SK-N-SH (cell line): ENCODE measurements at regions not wholly inside any gene's neighbourhood (a gene's known extent, or its start where the extent isn't known, plus 50 kb on each side); places are given as distances from the start of the nearest gene placed in this dataset.

Experiments
- CTCF ChIA-PET: fragments of 300-600, 350-600 bp; formaldehyde crosslinking; extraction: SDS; loops from one replicate; lab custom pipeline; 2021; lab: Yijun Ruan, JAX
- POLR2A ChIA-PET: fragments of 350-600 bp; sonication (Branson Sonifier 250); formaldehyde crosslinking; extraction: SDS; loops from one replicate; lab custom pipeline; 2020; ENCODE audit warnings: antibody characterized with exemption, inconsistent platforms; lab: Yijun Ruan, JAX
- DNase-seq: peaks from one replicate; pipeline ENCODE4 v3.0.0; 2012
- H2AFZ ChIP-seq: fragments of 200-600 bp; sonication (generic); 2 replicates; pipeline ENCODE4 v1.8.1; 2016; ENCODE audit warnings: antibody characterized with exemption, mild to moderate bottlenecking, low read depth
- H3F3A ChIP-seq: fragments of 200-600 bp; sonication (generic); replicated peaks from 2 replicates; pipeline ENCODE3; 2016; ENCODE audit warnings: antibody characterized with exemption, mild to moderate bottlenecking; ENCODE audit not compliant: insufficient read depth
- H3K27ac ChIP-seq, 2 experiments: fragments of 200-500 bp in 1 of 2; fragments of 200-600 bp in 1 of 2; sonication (Bioruptor generic) in 1 of 2; sonication (generic), shearing (Covaris generic) in 1 of 2; 2 replicates each; pipeline versions ENCODE4 v1.5.1 to v1.6.1; 2014 to 2016; ENCODE audit warnings: low read depth in 2 of 2, inconsistent platforms in 1 of 2, low read length in 1 of 2, mild to moderate bottlenecking in 1 of 2, mixed read lengths in 1 of 2
- H3K27me3 ChIP-seq: fragments of 200-600 bp; sonication (generic), shearing (Covaris generic); 2 replicates; pipeline ENCODE4 v1.6.1; 2016; ENCODE audit warnings: mixed run types; ENCODE audit not compliant: insufficient read depth
- H3K36me3 ChIP-seq, 2 experiments: fragments of 200-500 bp in 1 of 2; fragments of 200-600 bp in 1 of 2; sonication (Bioruptor generic) in 1 of 2; sonication (generic) in 1 of 2; replicated peaks in 1 of 2; 2 replicates each; pipeline versions ENCODE3 to v1.5.1; 2014 to 2016; ENCODE audit warnings: low read length in 1 of 2, mild to moderate bottlenecking in 1 of 2; ENCODE audit not compliant: insufficient read depth in 2 of 2, control insufficient read depth in 1 of 2
- H3K4me1 ChIP-seq, 2 experiments: fragments of 200-500 bp in 1 of 2; fragments of 200-600 bp in 1 of 2; sonication (Bioruptor generic) in 1 of 2; sonication (generic), shearing (Covaris generic) in 1 of 2; 2 replicates each; pipeline versions ENCODE4 v1.5.1 to v1.6.1; 2014 to 2016; ENCODE audit warnings: low read depth in 1 of 2, low read length in 1 of 2, mixed run types in 1 of 2; ENCODE audit not compliant: insufficient read depth in 2 of 2, control insufficient read depth in 1 of 2
- H3K4me2 ChIP-seq: fragments of 200-600 bp; sonication (generic), shearing (Covaris generic); 2 replicates; pipeline ENCODE4 v1.6.1; 2017; ENCODE audit warnings: mixed run types
- H3K4me3 ChIP-seq, 2 experiments: fragments of 200-500 bp in 1 of 2; fragments of 200-600 bp in 1 of 2; sonication (Bioruptor generic) in 1 of 2; sonication (generic), shearing (Covaris generic) in 1 of 2; 2 replicates each; pipeline versions ENCODE4 v1.5.1 to v1.8.1; 2014 to 2016; ENCODE audit warnings: low read depth in 2 of 2, inconsistent platforms in 1 of 2, low read length in 1 of 2, mild to moderate bottlenecking in 1 of 2, mixed read lengths in 1 of 2, moderate library complexity in 1 of 2
- H3K79me2 ChIP-seq: fragments of 200-600 bp; sonication (generic); 2 replicates; pipeline ENCODE4 v1.8.1; 2017; ENCODE audit warnings: mild to moderate bottlenecking; ENCODE audit not compliant: insufficient read depth
- H3K9ac ChIP-seq: fragments of 200-600 bp; sonication (generic); 2 replicates; pipeline ENCODE4 v1.6.1; 2017; ENCODE audit warnings: mixed run types
- H3K9me2 ChIP-seq: fragments of 200-600 bp; sonication (generic); 2 replicates; pipeline ENCODE4 v1.6.1; 2017; ENCODE audit warnings: mixed run types
- H3K9me3 ChIP-seq: fragments of 200-600 bp; sonication (generic); 2 replicates; pipeline ENCODE4 v1.6.1; 2017; ENCODE audit warnings: mixed run types, mild to moderate bottlenecking, moderate library complexity
- H4K20me1 ChIP-seq: fragments of 200-600 bp; sonication (generic); 2 replicates; pipeline ENCODE4 v1.6.1; 2017; ENCODE audit warnings: mild to moderate bottlenecking, mixed run types; ENCODE audit not compliant: insufficient read depth
- CHD2 ChIP-seq: fragments of 150-350 bp; IDR thresholded peaks from 2 replicates; pipeline ENCODE4 v1.6.1; 2018; ENCODE audit warnings: low read length; ENCODE audit not compliant: partially characterized antibody
- EP300 ChIP-seq, 2 experiments: IDR thresholded peaks; 2 replicates each; pipeline versions ENCODE4 v1.4.0 to v1.6.1; 2012; ENCODE audit warnings: borderline replicate concordance in 1 of 2, low read depth in 1 of 2, low read length in 1 of 2
- EZH2phosphoT487 ChIP-seq: fragments of 200-600 bp; sonication (generic); IDR thresholded peaks from 2 replicates; pipeline ENCODE4 v1.6.1; 2017; ENCODE audit warnings: low read depth, mixed run types, mild to moderate bottlenecking, antibody characterized with exemption, moderate library complexity, borderline replicate concordance
- FOXJ3 ChIP-seq: sonication (generic); formaldehyde crosslinking; IDR thresholded peaks from 2 replicates; pipeline ENCODE4 v1.5.1; 2020; ENCODE audit warnings: mild to moderate bottlenecking, missing genetic modification reagents
- JUND ChIP-seq: IDR thresholded peaks from 2 replicates; pipeline ENCODE4 v1.4.0; 2012
- MAX ChIP-seq: IDR thresholded peaks from 2 replicates; pipeline ENCODE4 v1.4.0; 2012; ENCODE audit warnings: low read depth
- MEF2A ChIP-seq: IDR thresholded peaks from 2 replicates; pipeline ENCODE4 v1.4.0; 2012; ENCODE audit warnings: low read depth, borderline replicate concordance
- NFIC ChIP-seq: IDR thresholded peaks from 2 replicates; pipeline ENCODE4 v1.4.0; 2012; ENCODE audit warnings: borderline replicate concordance
- NRF1 ChIP-seq: IDR thresholded peaks from 2 replicates; pipeline ENCODE4 v1.6.1; 2012; ENCODE audit warnings: low read depth, mild to moderate bottlenecking, low read length
- POLR2AphosphoS5 ChIP-seq: IDR thresholded peaks from 2 replicates; pipeline ENCODE4 v1.6.1; 2012; ENCODE audit warnings: low read depth, low read length
- RAD21 ChIP-seq: IDR thresholded peaks from 2 replicates; pipeline ENCODE4 v1.6.1; 2012; ENCODE audit warnings: mild to moderate bottlenecking, low read length
- RCOR1 ChIP-seq: fragments of 150-350 bp; IDR thresholded peaks from 2 replicates; pipeline ENCODE4 v1.6.1; 2017; ENCODE audit warnings: antibody characterized with exemption, low read length
- RXRA ChIP-seq: IDR thresholded peaks from 2 replicates; pipeline ENCODE4 v1.4.0; 2012; ENCODE audit warnings: low read depth, mild to moderate bottlenecking, borderline replicate concordance
- TAF1 ChIP-seq: IDR thresholded peaks from 2 replicates; pipeline ENCODE4 v1.6.1; 2012; ENCODE audit warnings: low read depth, mild to moderate bottlenecking, low read length, moderate library complexity, borderline replicate concordance
- TCF12 ChIP-seq: IDR thresholded peaks from 2 replicates; pipeline ENCODE4 v1.4.0; 2012
- TEAD4 ChIP-seq: IDR thresholded peaks from 2 replicates; pipeline ENCODE4 v1.4.0; 2012; ENCODE audit warnings: mild to moderate bottlenecking, borderline replicate concordance; ENCODE audit not compliant: insufficient read depth
- YY1 ChIP-seq: IDR thresholded peaks from 2 replicates; pipeline ENCODE4 v1.4.0; 2012; ENCODE audit warnings: low read depth, mild to moderate bottlenecking
- ZBTB33 ChIP-seq: IDR thresholded peaks from 2 replicates; pipeline ENCODE4 v1.4.0; 2012; ENCODE audit warnings: low read depth, borderline replicate concordance
- WGBS: methylation state at CpG from one replicate; pipeline ENCODE4 v1.1.6; 2017; ENCODE audit warnings: low lambda C conversion rate; 5-methylcytosine and 5-hydroxymethylcytosine counted together
- TF ChIP-seq, protein P1 (sequence below): IDR thresholded peaks from 2 replicates; pipeline ENCODE4 v1.6.1; 2012; ENCODE audit warnings: mild to moderate bottlenecking, low read depth, low read length, moderate library complexity

DNA sequence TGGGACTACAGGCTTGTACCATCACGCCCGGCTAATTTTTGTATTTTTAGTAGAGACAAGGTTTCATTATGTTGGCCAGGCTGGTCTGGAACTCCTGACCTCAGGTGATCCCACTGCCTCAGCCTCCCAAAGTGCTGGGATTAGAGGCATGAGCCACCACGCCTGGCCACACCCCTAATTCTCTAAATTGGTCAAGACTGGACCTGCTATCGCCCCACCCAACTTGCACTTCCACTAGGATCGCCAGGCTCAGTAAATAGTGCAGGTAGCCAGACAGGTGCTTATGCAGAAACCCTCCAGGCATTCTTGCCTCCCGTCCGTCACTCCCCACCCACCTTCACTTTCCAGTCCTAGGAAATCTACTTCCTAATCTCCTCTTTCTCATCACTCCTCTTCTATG, 481.4 kb upstream of the EEF2KMT start:
- no peak for DNase-seq
- Histone ChIP-seq H4K20me1 (no peaks in the 10 kb centered on the region), H3K4me3 (no peak overlapping the region), H3K9me3 (no peaks in the 10 kb centered on the region), H3K4me1 (peaks cover 0 to 33% of the 10 kb centered on the region in 2 experiments; a peak in 2 of 4 replicates), H3K79me2 (no peaks in the 10 kb centered on the region), H3K36me3 (no peaks in the 10 kb centered on the region), H3F3A (no peaks in the 10 kb centered on the region), H3K9me2 (no peaks in the 10 kb centered on the region), H3K27ac (no peak overlapping the region)
- CTCF ChIA-PET, result no interaction called here
- POLR2A ChIA-PET, result no interaction called here
- no peak for TF ChIP-seq NRF1
- no peak for TF ChIP-seq FOXJ3 (CRISPR knock-in tag)
- no peak for TF ChIP-seq ZBTB33
- no peak for TF ChIP-seq MAX
- TF ChIP-seq RCOR1, result no peak
- TF ChIP-seq MEF2A, result no peak
- no peak for TF ChIP-seq TEAD4
- TF ChIP-seq NFIC, result no peak
- TF ChIP-seq TCF12, result no peak
- TF ChIP-seq EZH2phosphoT487, result no peak
- TF ChIP-seq JUND, result no peak
- TF ChIP-seq RAD21, result no peak
- TF ChIP-seq POLR2AphosphoS5, result no peak
- TF ChIP-seq TAF1, result no peak
- no peak for TF ChIP-seq RXRA
- TF ChIP-seq, protein P1, sequence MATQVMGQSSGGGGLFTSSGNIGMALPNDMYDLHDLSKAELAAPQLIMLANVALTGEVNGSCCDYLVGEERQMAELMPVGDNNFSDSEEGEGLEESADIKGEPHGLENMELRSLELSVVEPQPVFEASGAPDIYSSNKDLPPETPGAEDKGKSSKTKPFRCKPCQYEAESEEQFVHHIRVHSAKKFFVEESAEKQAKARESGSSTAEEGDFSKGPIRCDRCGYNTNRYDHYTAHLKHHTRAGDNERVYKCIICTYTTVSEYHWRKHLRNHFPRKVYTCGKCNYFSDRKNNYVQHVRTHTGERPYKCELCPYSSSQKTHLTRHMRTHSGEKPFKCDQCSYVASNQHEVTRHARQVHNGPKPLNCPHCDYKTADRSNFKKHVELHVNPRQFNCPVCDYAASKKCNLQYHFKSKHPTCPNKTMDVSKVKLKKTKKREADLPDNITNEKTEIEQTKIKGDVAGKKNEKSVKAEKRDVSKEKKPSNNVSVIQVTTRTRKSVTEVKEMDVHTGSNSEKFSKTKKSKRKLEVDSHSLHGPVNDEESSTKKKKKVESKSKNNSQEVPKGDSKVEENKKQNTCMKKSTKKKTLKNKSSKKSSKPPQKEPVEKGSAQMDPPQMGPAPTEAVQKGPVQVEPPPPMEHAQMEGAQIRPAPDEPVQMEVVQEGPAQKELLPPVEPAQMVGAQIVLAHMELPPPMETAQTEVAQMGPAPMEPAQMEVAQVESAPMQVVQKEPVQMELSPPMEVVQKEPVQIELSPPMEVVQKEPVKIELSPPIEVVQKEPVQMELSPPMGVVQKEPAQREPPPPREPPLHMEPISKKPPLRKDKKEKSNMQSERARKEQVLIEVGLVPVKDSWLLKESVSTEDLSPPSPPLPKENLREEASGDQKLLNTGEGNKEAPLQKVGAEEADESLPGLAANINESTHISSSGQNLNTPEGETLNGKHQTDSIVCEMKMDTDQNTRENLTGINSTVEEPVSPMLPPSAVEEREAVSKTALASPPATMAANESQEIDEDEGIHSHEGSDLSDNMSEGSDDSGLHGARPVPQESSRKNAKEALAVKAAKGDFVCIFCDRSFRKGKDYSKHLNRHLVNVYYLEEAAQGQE, result no peak
- no peak for TF ChIP-seq EP300 (IDR thresholded peaks at IDR 0.05; ENCODE audit: borderline replicate concordance in 1 of 2, low read depth in 1 of 2, low read length in 1 of 2)
- no peak for TF ChIP-seq YY1
- TF ChIP-seq CHD2, result no peak
- TF ChIP-seq, all 33 proteins: peak for 0
- no peak overlapping the region for H3K9ac ChIP-seq
- H3K27me3 ChIP-seq, result no peaks in the 10 kb centered on the region
- H2AFZ ChIP-seq, result no peak overlapping the region
- H3K4me2 ChIP-seq, result no peak overlapping the region
- WGBS, result 35% methylated on average over 7 of the region's 7 CpGs
